HCT116 (cell line): ENCODE measurements at regions not wholly inside any gene's neighbourhood (a gene's known extent, or its start where the extent isn't known, plus 50 kb on each side); places are given as distances from the start of the nearest gene placed in this dataset.

Experiments
- ATAC-seq: fragments of 200-7000 bp; cut with Tn5 transposase; 2 replicates; pipeline ENCODE4 v1.9.1; 2020; ENCODE audit warnings: mild to moderate bottlenecking, moderate library complexity
- BruUV-seq: library from RNA; stranded (reverse); fragments of 400-500 nt; replicated peaks from 2 replicates; lab custom pipeline; 2021; lab: Mats Ljungman, UMichigan
- CTCF ChIA-PET: fragments of 300-600 bp; sonication (Branson Sonifier 250); formaldehyde crosslinking; loops from one replicate; lab custom pipeline; 2021; ENCODE audit warnings: antibody characterized with exemption; lab: Charles Lee
- POLR2A ChIA-PET: fragments of 300-600, 350-600 bp; sonication (Branson Sonifier 250); formaldehyde crosslinking; loops from one replicate; lab custom pipeline; 2021; ENCODE audit warnings: antibody characterized with exemption; lab: Charles Lee
- RAD21 ChIA-PET, 2 experiments: fragments of 300-600 bp; sonication (Branson Sonifier 250); formaldehyde crosslinking; loops; one replicate each; lab custom pipeline; 2023; ENCODE audit warnings: low total read pairs in 2 of 2; ENCODE audit not compliant: uncharacterized antibody in 2 of 2, unreplicated experiment in 2 of 2, low non-redundant PET in 1 of 2; lab: Charles Lee
- DNase-seq: peaks from one replicate; pipeline ENCODE4 v3.0.0-alpha.2; 2010; ENCODE audit warnings: low read depth, low spot score
- H2AFZ ChIP-seq: fragments of 200-600 bp; shearing (Covaris generic), sonication (generic); 2 replicates; pipeline ENCODE4 v1.6.1; 2017; ENCODE audit warnings: low read depth, mixed run types, mixed read lengths, antibody characterized with exemption, low read length; ENCODE audit not compliant: poor library complexity, severe bottlenecking
- H3K27ac ChIP-seq: 2 replicates; pipeline ENCODE4 v1.5.1; 2012; ENCODE audit warnings: low read depth, low read length
- H3K27me3 ChIP-seq: fragments of 200-600 bp; sonication (generic); 2 replicates; pipeline ENCODE4 v1.6.1; 2016; ENCODE audit warnings: mixed run types, low read length, mixed read lengths; ENCODE audit not compliant: insufficient read depth
- H3K36me3 ChIP-seq, 2 experiments: fragments of 200-500 bp in 1 of 2; fragments of 200-600 bp in 1 of 2; sonication (Bioruptor generic) in 1 of 2; sonication (generic) in 1 of 2; 2 replicates each; pipeline versions ENCODE4 v1.5.1 to v1.6.1; 2014 to 2016; ENCODE audit warnings: low read length in 2 of 2, inconsistent platforms in 1 of 2, mixed read lengths in 1 of 2, mixed run types in 1 of 2; ENCODE audit not compliant: insufficient read depth in 2 of 2, control insufficient read depth in 1 of 2
- H3K4me1 ChIP-seq, 2 experiments: fragments of 200-600 bp in 1 of 2; sonication (generic) in 1 of 2; 2 replicates each; pipeline versions ENCODE4 v1.5.1 to v1.6.1; 2012 to 2017; ENCODE audit warnings: low read length in 2 of 2, inconsistent platforms in 1 of 2, mild to moderate bottlenecking in 1 of 2, mixed read lengths in 1 of 2, mixed run types in 1 of 2, moderate library complexity in 1 of 2; ENCODE audit not compliant: insufficient read depth in 2 of 2, control insufficient read depth in 1 of 2
- H3K4me2 ChIP-seq: fragments of 200-600 bp; sonication (generic); 2 replicates; pipeline ENCODE4 v1.6.1; 2017; ENCODE audit warnings: mixed run types, low read length, mixed read lengths
- H3K4me3 ChIP-seq, 2 experiments: fragments of 200-600 bp in 1 of 2; sonication (generic) in 1 of 2; replicated peaks in 1 of 2; 2 replicates each; pipeline ENCODE4 v1.5.1; 2011 to 2016; ENCODE audit warnings: low read length in 2 of 2, control low read depth in 1 of 2, low read depth in 1 of 2, mild to moderate bottlenecking in 1 of 2, mixed read lengths in 1 of 2, mixed run types in 1 of 2
- H3K79me2 ChIP-seq: fragments of 200-600 bp; sonication (generic); 2 replicates; pipeline ENCODE4 v1.6.1; 2017; ENCODE audit warnings: mild to moderate bottlenecking, mixed run types, low read length, moderate library complexity, mixed read lengths; ENCODE audit not compliant: insufficient read depth
- H3K9ac ChIP-seq: fragments of 200-600 bp; sonication (generic); 2 replicates; pipeline ENCODE4 v1.6.1; 2016; ENCODE audit warnings: low read length, mixed read lengths
- H3K9me2 ChIP-seq: fragments of 200-600 bp; sonication (generic), shearing (Covaris generic); 2 replicates; pipeline ENCODE4 v1.6.1; 2017; ENCODE audit warnings: mixed run types, mild to moderate bottlenecking, moderate library complexity; ENCODE audit not compliant: insufficient read depth
- H3K9me3 ChIP-seq, 2 experiments: fragments of 200-500 bp in 1 of 2; fragments of 200-600 bp in 1 of 2; sonication (Bioruptor generic) in 1 of 2; sonication (generic) in 1 of 2; 2 replicates each; pipeline ENCODE4 v1.6.1; 2014 to 2017; ENCODE audit warnings: low read length in 2 of 2, mixed read lengths in 2 of 2, inconsistent platforms in 1 of 2, low read depth in 1 of 2, mild to moderate bottlenecking in 1 of 2, mixed run types in 1 of 2, moderate library complexity in 1 of 2; ENCODE audit not compliant: control insufficient read depth in 1 of 2, insufficient read depth in 1 of 2
- H4K20me1 ChIP-seq: fragments of 200-600 bp; sonication (generic), shearing (Covaris generic); 2 replicates; pipeline ENCODE4 v1.6.1; 2017; ENCODE audit warnings: mixed run types, mild to moderate bottlenecking, moderate library complexity; ENCODE audit not compliant: insufficient read depth
- CEBPB ChIP-seq: IDR thresholded peaks from 2 replicates; pipeline ENCODE4 v1.6.1; 2012; ENCODE audit warnings: low read depth
- EGR1 ChIP-seq: IDR thresholded peaks from 2 replicates; pipeline ENCODE4 v1.6.1; 2012; ENCODE audit warnings: low read depth
- EZH2phosphoT487 ChIP-seq: fragments of 200-600 bp; IDR thresholded peaks from 2 replicates; pipeline ENCODE4 v1.6.1; 2018; ENCODE audit warnings: antibody characterized with exemption, borderline replicate concordance
- FOSL1 ChIP-seq: IDR thresholded peaks from 2 replicates; pipeline ENCODE4 v1.6.1; 2012; ENCODE audit warnings: low read depth
- JUND ChIP-seq: IDR thresholded peaks from 2 replicates; pipeline ENCODE4 v1.6.1; 2012
- POLR2AphosphoS5 ChIP-seq: IDR thresholded peaks from 2 replicates; pipeline ENCODE4 v1.6.1; 2011; ENCODE audit warnings: mild to moderate bottlenecking, low read depth, low read length, moderate library complexity
- RAD21 ChIP-seq: IDR thresholded peaks from 2 replicates; pipeline ENCODE4 v1.6.1; 2012; ENCODE audit warnings: low read depth, mild to moderate bottlenecking
- SIN3A ChIP-seq: IDR thresholded peaks from 2 replicates; pipeline ENCODE4 v1.6.1; 2012; ENCODE audit warnings: low read depth
- SP1 ChIP-seq: IDR thresholded peaks from 2 replicates; pipeline ENCODE4 v1.6.1; 2012; ENCODE audit warnings: low read depth
- SRF ChIP-seq: IDR thresholded peaks from 2 replicates; pipeline ENCODE4 v1.6.1; 2012; ENCODE audit warnings: low read depth
- ZFX ChIP-seq: fragments of 450-650 bp; IDR thresholded peaks from 2 replicates; pipeline ENCODE4 v1.6.1; 2017
- ZNF274 ChIP-seq: fragments of 200-500 bp; sonication (Bioruptor generic); IDR thresholded peaks from 2 replicates; pipeline ENCODE4 v1.6.1; 2014; ENCODE audit warnings: mild to moderate bottlenecking, low read depth, low read length, inconsistent platforms
- intact Hi-C: fragments of 100-400 bp; cut with micrococcal nuclease; formaldehyde crosslinking; loops from 2 replicates; pipeline ENCODE4 v1.10.0; 2022
- TF ChIP-seq, protein P1 (sequence below): IDR thresholded peaks from 2 replicates; pipeline ENCODE4 v1.6.1; 2012
- TF ChIP-seq, protein P2 (sequence below): IDR thresholded peaks from 2 replicates; pipeline ENCODE4 v1.6.1; 2011; ENCODE audit warnings: mild to moderate bottlenecking, low read length, moderate library complexity; ENCODE audit not compliant: insufficient replicate concordance; ENCODE audit errors: extremely low read depth
- TF ChIP-seq, protein P3 (sequence below), 3 experiments: fragments of 200-600 bp in 1 of 3; sonication (generic) in 1 of 3; IDR thresholded peaks in 2 of 3; conservative IDR thresholded peaks in 1 of 3; 2 replicates each; pipeline ENCODE4 v1.5.1; 2012 to 2017; ENCODE audit warnings: low read depth in 2 of 3, low read length in 2 of 3, antibody characterized with exemption in 1 of 3, borderline replicate concordance in 1 of 3, control low read depth in 1 of 3, mild to moderate bottlenecking in 1 of 3, mixed read lengths in 1 of 3, mixed run types in 1 of 3, moderate library complexity in 1 of 3; ENCODE audit not compliant: insufficient read depth in 1 of 3

DNA sequence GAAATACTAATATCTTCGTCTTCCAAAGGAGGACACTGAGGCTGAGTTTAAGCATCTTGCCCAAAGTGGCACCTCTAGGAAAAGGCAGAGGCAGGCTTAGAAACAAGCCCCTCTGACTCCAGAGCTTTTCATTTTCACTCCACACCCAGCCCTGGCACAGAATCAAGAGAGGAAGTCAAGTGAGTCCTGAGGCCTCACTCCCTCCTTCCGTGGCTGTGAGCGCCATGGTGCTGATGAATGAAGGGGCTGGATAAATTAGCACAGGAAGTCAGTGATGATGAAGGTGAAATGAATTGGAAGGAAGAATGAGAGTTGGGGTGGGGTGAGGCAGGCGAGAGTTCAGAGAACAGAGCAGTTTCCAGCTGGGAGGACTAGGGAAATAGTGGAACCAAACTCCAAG lies 179.3 kb downstream of the TMEM132E start:
- H3K4me3 ChIP-seq, result no peak overlapping the region
- peaks cover 0 to 3% of the 10 kb centered on the region in 2 experiments; a peak in 1 of 4 replicates for H3K4me1 ChIP-seq
- no peaks in the 10 kb centered on the region for H3K9me2 ChIP-seq
- H2AFZ ChIP-seq, result no peak overlapping the region
- TF ChIP-seq, protein P1, sequence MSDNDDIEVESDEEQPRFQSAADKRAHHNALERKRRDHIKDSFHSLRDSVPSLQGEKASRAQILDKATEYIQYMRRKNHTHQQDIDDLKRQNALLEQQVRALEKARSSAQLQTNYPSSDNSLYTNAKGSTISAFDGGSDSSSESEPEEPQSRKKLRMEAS, result no peak
- TF ChIP-seq SP1 (no peak), ZNF274 (no peak), POLR2AphosphoS5 (no peak), FOSL1 (no peak), EZH2phosphoT487 (no peak), RAD21 (no peak), JUND (no peak), SRF (no peak), CEBPB (no peak), SIN3A (no peak), EGR1 (no peak), ZFX (no peak)
- TF ChIP-seq, protein P2, sequence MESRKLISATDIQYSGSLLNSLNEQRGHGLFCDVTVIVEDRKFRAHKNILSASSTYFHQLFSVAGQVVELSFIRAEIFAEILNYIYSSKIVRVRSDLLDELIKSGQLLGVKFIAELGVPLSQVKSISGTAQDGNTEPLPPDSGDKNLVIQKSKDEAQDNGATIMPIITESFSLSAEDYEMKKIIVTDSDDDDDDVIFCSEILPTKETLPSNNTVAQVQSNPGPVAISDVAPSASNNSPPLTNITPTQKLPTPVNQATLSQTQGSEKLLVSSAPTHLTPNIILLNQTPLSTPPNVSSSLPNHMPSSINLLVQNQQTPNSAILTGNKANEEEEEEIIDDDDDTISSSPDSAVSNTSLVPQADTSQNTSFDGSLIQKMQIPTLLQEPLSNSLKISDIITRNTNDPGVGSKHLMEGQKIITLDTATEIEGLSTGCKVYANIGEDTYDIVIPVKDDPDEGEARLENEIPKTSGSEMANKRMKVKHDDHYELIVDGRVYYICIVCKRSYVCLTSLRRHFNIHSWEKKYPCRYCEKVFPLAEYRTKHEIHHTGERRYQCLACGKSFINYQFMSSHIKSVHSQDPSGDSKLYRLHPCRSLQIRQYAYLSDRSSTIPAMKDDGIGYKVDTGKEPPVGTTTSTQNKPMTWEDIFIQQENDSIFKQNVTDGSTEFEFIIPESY, result no peak
- TF ChIP-seq, protein P3, sequence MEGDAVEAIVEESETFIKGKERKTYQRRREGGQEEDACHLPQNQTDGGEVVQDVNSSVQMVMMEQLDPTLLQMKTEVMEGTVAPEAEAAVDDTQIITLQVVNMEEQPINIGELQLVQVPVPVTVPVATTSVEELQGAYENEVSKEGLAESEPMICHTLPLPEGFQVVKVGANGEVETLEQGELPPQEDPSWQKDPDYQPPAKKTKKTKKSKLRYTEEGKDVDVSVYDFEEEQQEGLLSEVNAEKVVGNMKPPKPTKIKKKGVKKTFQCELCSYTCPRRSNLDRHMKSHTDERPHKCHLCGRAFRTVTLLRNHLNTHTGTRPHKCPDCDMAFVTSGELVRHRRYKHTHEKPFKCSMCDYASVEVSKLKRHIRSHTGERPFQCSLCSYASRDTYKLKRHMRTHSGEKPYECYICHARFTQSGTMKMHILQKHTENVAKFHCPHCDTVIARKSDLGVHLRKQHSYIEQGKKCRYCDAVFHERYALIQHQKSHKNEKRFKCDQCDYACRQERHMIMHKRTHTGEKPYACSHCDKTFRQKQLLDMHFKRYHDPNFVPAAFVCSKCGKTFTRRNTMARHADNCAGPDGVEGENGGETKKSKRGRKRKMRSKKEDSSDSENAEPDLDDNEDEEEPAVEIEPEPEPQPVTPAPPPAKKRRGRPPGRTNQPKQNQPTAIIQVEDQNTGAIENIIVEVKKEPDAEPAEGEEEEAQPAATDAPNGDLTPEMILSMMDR (IDR thresholded peaks at IDR 0.05 in 2 of 3, conservative IDR thresholded peaks at IDR 0.05 in 1 of 3; ENCODE audit: borderline replicate concordance in 1 of 3, insufficient read depth in 1 of 3, low read depth in 2 of 3, low read length in 2 of 3), result no peak
- H3K27ac ChIP-seq, result no peak overlapping the region
- H3K9me3 ChIP-seq, result no peaks in the 10 kb centered on the region
- H3K27me3 ChIP-seq, result peaks cover 66% of the 10 kb centered on the region
- no TSS peak for BruUV-seq
- no peaks in the 10 kb centered on the region for H3K36me3 ChIP-seq
- CTCF ChIA-PET, result no interaction called here
- H3K79me2 ChIP-seq, result no peaks in the 10 kb centered on the region
- POLR2A ChIA-PET, result no interaction called here
- H3K9ac ChIP-seq, result no peak overlapping the region
- ATAC-seq (no peak), DNase-seq (no peak)
- H4K20me1 ChIP-seq, result no peaks in the 10 kb centered on the region
- intact Hi-C loops, result no loop called here
- no peak overlapping the region for H3K4me2 ChIP-seq
- RAD21 ChIA-PET, result no interaction called here
